NCI-H1092 treated with DMSO at 0.1 percent for 48 hours (cell line): ENCODE measurements at regions not wholly inside any gene's neighbourhood (a gene's known extent, or its start where the extent isn't known, plus 50 kb on each side); places are given as distances from the start of the nearest gene placed in this dataset.
"Not testable (repeated sequence)": the region's sequence is repeated elsewhere in the genome, so short reads cannot be mapped to it uniquely, and the experiment has no call there.

Source experiments
- DNase-seq: peaks from one replicate; lab custom pipeline; 2025; lab: John Stamatoyannopoulos, UW

- DNase-seq = no peak
These were observed 1244.7 kb upstream of the B3GALT2 start for GRCh38 chr1:194431121-194431520.

GRCh38 chr1:194420706-194421105 lies 1234.3 kb upstream of the B3GALT2 start:
- DNase-seq = no peak

DNA sequence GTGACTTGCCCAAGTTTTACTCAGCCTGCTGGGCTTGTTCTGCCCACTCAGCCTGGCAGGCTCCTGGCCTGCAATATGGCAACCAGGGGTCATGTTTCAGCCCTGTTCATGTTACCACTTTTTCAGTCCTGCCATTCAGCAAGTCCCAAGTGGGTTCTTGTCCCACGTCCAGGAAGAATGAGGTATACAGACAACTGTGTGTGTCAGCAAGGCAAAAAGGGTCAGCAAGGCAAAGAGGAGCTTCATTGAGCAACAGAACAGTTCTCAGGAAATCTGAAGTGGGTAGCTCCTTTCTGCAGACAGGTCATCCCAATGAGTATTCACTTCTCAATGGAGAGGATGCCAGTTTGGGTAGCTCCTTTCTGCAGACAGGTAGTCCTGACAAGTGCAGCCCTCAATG lies 1233.3 kb upstream of the B3GALT2 start:
- no peak for DNase-seq

DNA sequence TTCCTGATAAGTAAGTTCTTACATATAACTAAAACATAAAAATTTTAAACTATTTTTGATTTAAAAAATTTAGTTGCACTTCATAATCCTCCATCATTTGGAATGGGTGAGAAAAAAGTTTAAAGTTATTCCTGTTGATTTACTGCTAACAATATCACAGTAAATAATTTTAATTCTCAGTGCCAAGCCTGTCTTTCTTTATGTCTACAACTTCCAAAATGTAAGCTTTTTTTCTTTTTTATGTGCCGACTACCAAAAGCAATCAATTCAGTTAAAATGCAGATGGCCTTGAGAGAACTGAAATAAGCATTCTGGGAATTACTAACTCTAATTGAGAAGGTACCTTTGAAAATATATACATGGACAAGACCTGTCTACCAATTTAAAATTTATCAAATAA lies 1224.3 kb upstream of the B3GALT2 start:
- DNase-seq = no peak

DNA sequence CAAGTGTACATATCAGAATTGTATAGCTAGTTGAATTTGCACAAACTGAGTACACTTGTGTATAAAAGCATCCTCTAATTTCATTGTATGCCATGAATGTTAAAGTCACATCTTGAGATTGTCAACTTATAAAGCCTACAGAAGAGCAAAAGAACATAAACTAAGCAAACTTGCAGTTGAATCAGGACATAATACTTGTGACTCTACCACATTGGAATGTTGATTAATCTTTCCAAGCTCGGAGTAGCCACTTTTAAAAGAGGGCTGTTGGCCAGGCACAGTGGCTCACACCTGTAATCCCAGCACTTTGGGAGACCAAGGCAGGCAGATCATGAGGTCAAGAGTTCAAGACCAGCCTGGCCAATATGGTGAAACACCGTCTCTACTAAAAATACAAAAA lies 1220.8 kb upstream of the B3GALT2 start:
- DNase-seq = not testable (repeated sequence)

- DNase-seq = no peak
These were observed 1208.3 kb upstream of the B3GALT2 start for GRCh38 chr1:194394676-194395075.

DNA sequence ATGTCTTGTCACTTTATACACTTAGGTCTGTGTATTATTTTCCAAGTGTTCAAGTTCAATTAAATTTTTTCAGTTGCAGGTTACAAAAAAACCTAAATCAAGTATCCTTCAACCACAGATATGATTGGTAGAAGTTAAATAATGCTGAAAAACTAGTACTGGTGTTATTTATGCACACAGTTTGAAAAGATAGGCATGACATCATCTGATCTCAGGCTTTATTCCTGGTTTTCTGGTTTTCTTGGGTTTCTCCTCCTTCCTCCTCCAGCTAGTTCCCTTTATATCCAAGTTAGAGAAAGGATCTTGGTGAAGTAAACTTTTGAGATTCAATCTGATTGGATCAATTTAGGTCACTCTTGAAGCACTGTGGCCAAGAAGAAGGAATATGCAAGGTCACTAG lies 1201.1 kb upstream of the B3GALT2 start:
- no peak for DNase-seq

GRCh38 chr1:194378517-194378916 lies 1192.1 kb upstream of the B3GALT2 start:
- DNase-seq = no peak

GRCh38 chr1:194374649-194375048 lies 1188.2 kb upstream of the B3GALT2 start:
- no peak for DNase-seq

- no peak for DNase-seq
These were observed 1185.9 kb upstream of the B3GALT2 start for GRCh38 chr1:194372266-194372665.

DNA sequence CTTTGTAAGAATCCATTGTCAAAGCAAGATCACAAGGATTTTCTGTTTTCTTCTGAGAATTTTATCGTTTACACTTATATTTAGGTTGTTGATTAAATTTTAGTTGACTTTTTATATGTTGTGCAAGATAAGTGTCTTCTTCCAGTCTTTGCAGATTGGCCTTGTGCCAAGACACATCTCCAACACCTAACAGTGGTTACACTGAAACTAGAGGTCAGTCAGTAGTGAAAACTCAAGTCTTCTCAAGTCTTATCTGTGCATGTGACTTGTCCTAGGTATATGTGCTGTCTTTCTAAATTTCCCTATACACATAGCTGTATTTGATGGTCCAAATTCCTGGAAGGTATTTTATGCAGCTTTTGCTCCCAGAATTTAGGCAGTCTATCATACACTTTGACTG lies 1183.2 kb upstream of the B3GALT2 start:
- DNase-seq = no peak

GRCh38 chr1:194369060-194369459 lies 1182.6 kb upstream of the B3GALT2 start:
- DNase-seq = no peak

DNA sequence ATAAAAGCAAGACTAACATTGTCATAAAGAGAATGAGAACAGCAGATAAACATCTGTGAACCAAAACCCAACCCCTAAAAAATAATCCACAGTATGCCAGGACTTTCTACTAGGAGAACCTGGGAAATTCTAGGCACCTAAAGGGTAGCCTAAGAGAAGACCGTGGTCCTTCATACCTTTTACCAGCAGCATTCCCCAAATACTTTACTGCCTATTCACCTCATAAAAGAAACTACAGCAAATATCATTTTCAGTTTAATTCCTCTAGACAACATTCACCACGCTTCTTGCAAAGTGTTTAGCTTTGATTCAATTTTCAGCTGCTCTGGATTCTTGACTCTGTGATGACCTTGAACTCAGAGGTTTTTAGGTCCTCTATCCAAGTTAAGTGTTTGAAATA lies 1180.7 kb upstream of the B3GALT2 start:
- no peak for DNase-seq

GRCh38 chr1:194366705-194367104 lies 1180.3 kb upstream of the B3GALT2 start:
- no peak for DNase-seq

- DNase-seq = no peak
These were observed 1175.9 kb upstream of the B3GALT2 start for GRCh38 chr1:194362327-194362726.

GRCh38 chr1:194361374-194362131 lies 1175.1 kb upstream of the B3GALT2 start:
- no peak for DNase-seq

- no peak for DNase-seq
These were observed 1171.8 kb upstream of the B3GALT2 start for GRCh38 chr1:194358208-194358581.

- DNase-seq = not testable (repeated sequence)
These were observed 1171.3 kb upstream of the B3GALT2 start for GRCh38 chr1:194357573-194358207.

DNA sequence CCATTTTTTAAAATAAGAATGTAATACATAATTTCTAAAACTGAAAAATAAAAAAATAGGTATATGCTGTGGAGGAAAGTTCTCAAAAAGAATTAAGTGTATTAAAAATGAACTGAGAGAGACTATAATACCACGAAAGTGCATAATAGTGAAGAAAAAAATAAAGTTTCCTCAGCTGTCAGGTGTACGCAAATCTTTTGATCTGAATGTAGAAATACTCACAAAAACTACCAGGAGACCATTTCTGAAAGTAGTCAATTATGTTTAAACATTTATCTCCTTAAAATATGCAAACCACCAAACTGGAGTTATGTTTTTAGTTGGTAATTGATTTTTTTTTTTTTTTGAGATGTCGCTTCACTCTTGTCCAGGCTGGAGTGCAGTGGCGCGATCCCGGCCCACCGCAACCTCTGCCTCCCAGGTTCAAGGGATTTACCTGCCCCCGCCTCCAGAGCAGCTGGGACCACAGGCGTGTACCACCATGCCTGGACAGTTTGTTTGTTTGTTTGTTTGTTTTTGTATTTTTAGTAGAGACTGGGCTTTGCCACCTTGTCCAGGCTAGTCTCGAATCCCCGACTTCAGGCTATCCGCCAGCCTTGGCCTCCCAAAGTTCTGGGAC lies 1169.2 kb upstream of the B3GALT2 start:
- no peak for DNase-seq

- DNase-seq = no peak
These were observed 1166.7 kb upstream of the B3GALT2 start for GRCh38 chr1:194353121-194353520.

GRCh38 chr1:194347200-194347599 lies 1160.8 kb upstream of the B3GALT2 start:
- no peak for DNase-seq

- DNase-seq = no peak
These were observed 1156.3 kb upstream of the B3GALT2 start for GRCh38 chr1:194342484-194343262.

GRCh38 chr1:194341587-194341986 lies 1155.2 kb upstream of the B3GALT2 start:
- DNase-seq = no peak
